ENCODE measurements at regions not wholly inside any gene's neighbourhood (a gene's known extent, or its start where the extent isn't known, plus 50 kb on each side); places are given as distances from the start of the nearest gene placed in this dataset.

DNA sequence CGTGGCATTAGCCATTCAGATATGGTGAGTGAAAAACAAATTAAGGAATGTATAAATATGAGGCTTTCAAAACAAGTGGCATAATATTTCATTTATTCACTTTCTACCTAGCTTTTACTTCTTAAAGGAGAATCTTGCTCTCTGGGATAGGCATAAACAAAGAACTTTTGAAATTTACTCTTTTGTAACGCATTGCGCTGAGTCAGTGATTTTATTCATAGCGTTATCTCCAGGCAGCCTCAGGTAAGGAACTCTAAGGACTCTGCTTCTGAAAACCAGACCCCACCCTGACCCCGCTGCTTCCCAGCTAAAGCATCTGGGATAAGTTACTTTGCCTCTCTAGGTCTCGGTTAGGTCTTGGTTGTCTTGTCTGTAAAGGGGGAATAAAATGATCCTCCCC is 234.7 kb downstream of the MYLK4 start:
- Histone ChIP-seq H2AFZ (ENCODE audit: low read length) (no peak overlapping the region), H3K4me1 (ENCODE audit: insufficient read depth, low read length, severe bottlenecking) (no peaks in the 10 kb centered on the region), H3K9me2 (ENCODE audit: low read depth, low read length) (no peaks in the 10 kb centered on the region), H3K9ac (ENCODE audit: low read length) (no peak overlapping the region), H3K79me2 (ENCODE audit: insufficient read depth, low read length) (no peaks in the 10 kb centered on the region), H3K9me3 (ENCODE audit: low read length) (peaks cover 5% of the 10 kb centered on the region; the same call in 1 of the 2 replicates), H3K27me3 (ENCODE audit: insufficient read depth, low read length) (no peaks in the 10 kb centered on the region), H3K36me3 (ENCODE audit: insufficient read depth, low read length) (no peaks in the 10 kb centered on the region; the same call in 1 of the 2 replicates), H3K4me3 (ENCODE audit: low read depth, low read length, poor library complexity, severe bottlenecking) (no peak overlapping the region), H4K20me1 (ENCODE audit: insufficient read depth, low read length) (no peaks in the 10 kb centered on the region), H3F3A (ENCODE audit: insufficient read depth, low read length) (no peaks in the 10 kb centered on the region), H3K27ac (ENCODE audit: low read depth, low read length, poor library complexity, severe bottlenecking) (no peak overlapping the region), H3K4me2 (ENCODE audit: low read length) (no peak overlapping the region)
- TF ChIP-seq, protein P1, sequence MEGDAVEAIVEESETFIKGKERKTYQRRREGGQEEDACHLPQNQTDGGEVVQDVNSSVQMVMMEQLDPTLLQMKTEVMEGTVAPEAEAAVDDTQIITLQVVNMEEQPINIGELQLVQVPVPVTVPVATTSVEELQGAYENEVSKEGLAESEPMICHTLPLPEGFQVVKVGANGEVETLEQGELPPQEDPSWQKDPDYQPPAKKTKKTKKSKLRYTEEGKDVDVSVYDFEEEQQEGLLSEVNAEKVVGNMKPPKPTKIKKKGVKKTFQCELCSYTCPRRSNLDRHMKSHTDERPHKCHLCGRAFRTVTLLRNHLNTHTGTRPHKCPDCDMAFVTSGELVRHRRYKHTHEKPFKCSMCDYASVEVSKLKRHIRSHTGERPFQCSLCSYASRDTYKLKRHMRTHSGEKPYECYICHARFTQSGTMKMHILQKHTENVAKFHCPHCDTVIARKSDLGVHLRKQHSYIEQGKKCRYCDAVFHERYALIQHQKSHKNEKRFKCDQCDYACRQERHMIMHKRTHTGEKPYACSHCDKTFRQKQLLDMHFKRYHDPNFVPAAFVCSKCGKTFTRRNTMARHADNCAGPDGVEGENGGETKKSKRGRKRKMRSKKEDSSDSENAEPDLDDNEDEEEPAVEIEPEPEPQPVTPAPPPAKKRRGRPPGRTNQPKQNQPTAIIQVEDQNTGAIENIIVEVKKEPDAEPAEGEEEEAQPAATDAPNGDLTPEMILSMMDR (IDR thresholded peaks at IDR 0.05; ENCODE audit: low read length) = no peak
- no peak for TF ChIP-seq EZH2 (IDR thresholded peaks at IDR 0.05; ENCODE audit: borderline replicate concordance, low read length)

DNA sequence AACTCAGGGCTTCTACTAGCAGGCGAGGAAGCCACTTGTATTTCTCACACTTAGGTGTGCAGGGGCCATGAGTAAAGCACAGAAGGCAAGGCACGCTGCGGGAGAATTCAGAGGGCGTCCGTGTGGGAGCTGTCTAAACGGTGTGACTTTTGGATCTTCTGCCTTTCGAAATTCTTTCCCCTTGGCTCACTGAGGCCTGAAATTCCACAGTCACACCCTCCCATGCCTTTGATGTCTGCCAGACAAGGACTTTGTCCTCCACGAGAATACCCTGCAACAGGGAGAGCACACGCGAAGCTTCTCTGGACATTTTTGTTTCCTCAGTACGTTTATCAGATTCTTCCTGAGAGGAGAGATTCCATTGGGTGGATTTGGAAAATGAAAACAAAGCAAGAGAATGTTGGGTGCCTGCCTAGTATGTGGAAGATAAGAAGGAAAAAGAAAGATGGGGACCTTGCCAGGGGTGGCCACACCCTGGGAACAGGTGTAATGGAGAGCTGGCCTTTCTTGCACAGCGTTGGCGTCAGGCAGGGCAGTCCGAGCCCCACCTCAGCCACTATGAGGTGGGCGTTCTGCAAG is 235.7 kb downstream of the MYLK4 start:
- Histone ChIP-seq H3K4me1 (ENCODE audit: insufficient read depth, low read length, severe bottlenecking) (no peaks in the 10 kb centered on the region), H3K27ac (ENCODE audit: low read depth, low read length, poor library complexity, severe bottlenecking) (no peak overlapping the region), H3K27me3 (ENCODE audit: insufficient read depth, low read length) (no peaks in the 10 kb centered on the region), H3K9me3 (ENCODE audit: low read length) (peaks cover 3% of the 10 kb centered on the region; the same call in 1 of the 2 replicates), H3K4me3 (ENCODE audit: low read depth, low read length, poor library complexity, severe bottlenecking) (no peak overlapping the region), H3K4me2 (ENCODE audit: low read length) (no peak overlapping the region), H3K79me2 (ENCODE audit: insufficient read depth, low read length) (no peaks in the 10 kb centered on the region), H4K20me1 (ENCODE audit: insufficient read depth, low read length) (no peaks in the 10 kb centered on the region), H3F3A (ENCODE audit: insufficient read depth, low read length) (no peaks in the 10 kb centered on the region), H3K9me2 (ENCODE audit: low read depth, low read length) (no peaks in the 10 kb centered on the region), H3K36me3 (ENCODE audit: insufficient read depth, low read length) (no peaks in the 10 kb centered on the region; the same call in 1 of the 2 replicates), H3K9ac (ENCODE audit: low read length) (no peak overlapping the region), H2AFZ (ENCODE audit: low read length) (no peak overlapping the region)
- TF ChIP-seq, protein P1 (IDR thresholded peaks at IDR 0.05; ENCODE audit: low read length) = no peak
- no peak for TF ChIP-seq EZH2 (IDR thresholded peaks at IDR 0.05; ENCODE audit: borderline replicate concordance, low read length)

DNA sequence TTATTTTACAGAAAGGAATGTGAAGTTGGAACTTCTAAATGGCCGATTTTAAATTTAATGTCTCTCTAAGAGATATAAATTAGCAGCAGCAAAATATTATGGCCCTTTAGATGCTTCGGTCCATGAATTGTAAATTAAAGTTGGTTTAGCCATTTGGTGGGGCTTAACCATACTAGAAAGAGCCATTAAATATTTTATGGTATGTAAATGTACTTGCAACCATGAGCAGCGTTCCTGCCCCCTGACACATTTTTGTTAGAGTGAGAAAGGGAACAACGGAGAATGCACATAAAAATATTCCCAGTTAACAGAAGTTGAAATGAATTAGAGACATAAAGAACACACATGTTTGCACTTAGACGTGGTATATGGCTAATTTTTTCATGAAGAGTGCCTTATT is 237.9 kb downstream of the MYLK4 start:
- H3K27me3 ChIP-seq (ENCODE audit: insufficient read depth, low read length) = no peaks in the 10 kb centered on the region; the same call in 1 of the 2 replicates
- H3K4me3 ChIP-seq (ENCODE audit: low read depth, low read length, poor library complexity, severe bottlenecking) = no peak overlapping the region
- H3K79me2 ChIP-seq (ENCODE audit: insufficient read depth, low read length) = no peaks in the 10 kb centered on the region
- H2AFZ ChIP-seq (ENCODE audit: low read length) = no peak overlapping the region
- H3K4me2 ChIP-seq (ENCODE audit: low read length) = no peak overlapping the region
- H3K27ac ChIP-seq (ENCODE audit: low read depth, low read length, poor library complexity, severe bottlenecking) = no peak overlapping the region
- no peaks in the 10 kb centered on the region for H3K9me3 ChIP-seq (ENCODE audit: low read length)
- no peaks in the 10 kb centered on the region for H3K36me3 ChIP-seq (ENCODE audit: insufficient read depth, low read length)
- H3K9me2 ChIP-seq (ENCODE audit: low read depth, low read length) = no peaks in the 10 kb centered on the region
- H4K20me1 ChIP-seq (ENCODE audit: insufficient read depth, low read length) = no peaks in the 10 kb centered on the region
- H3K9ac ChIP-seq (ENCODE audit: low read length) = no peak overlapping the region
- H3F3A ChIP-seq (ENCODE audit: insufficient read depth, low read length) = no peaks in the 10 kb centered on the region
- TF ChIP-seq EZH2 (IDR thresholded peaks at IDR 0.05; ENCODE audit: borderline replicate concordance, low read length) = no peak
- TF ChIP-seq, protein P1 (IDR thresholded peaks at IDR 0.05; ENCODE audit: low read length) = no peak
- H3K4me1 ChIP-seq (ENCODE audit: insufficient read depth, low read length, severe bottlenecking) = no peaks in the 10 kb centered on the region

Measured in OCI-LY1 (cell line).